BJ (cell line): ENCODE measurements at regions not wholly inside any gene's neighbourhood (a gene's known extent, or its start where the extent isn't known, plus 50 kb on each side); places are given as distances from the start of the nearest gene placed in this dataset.

ENCODE experiments used
- CTCF ChIA-PET: fragments of 350-600 bp; formaldehyde crosslinking; extraction: SDS; loops from one replicate; lab custom pipeline; 2021; ENCODE audit warnings: antibody characterized with exemption, inconsistent platforms; lab: Yijun Ruan, JAX
- POLR2A ChIA-PET: fragments of 300-600 bp; sonication (Branson Sonifier 250); formaldehyde crosslinking; extraction: SDS; loops from one replicate; lab custom pipeline; 2021; ENCODE audit warnings: antibody characterized with exemption; lab: Charles Lee
- DNase-seq: peaks from one replicate; pipeline ENCODE4 v3.0.0-alpha.2; 2011; ENCODE audit warnings: low read depth
- H3K27me3 ChIP-seq: 2 replicates; pipeline ENCODE4 v1.6.0; 2011; ENCODE audit warnings: low read length; ENCODE audit not compliant: control insufficient read depth, insufficient read depth
- H3K36me3 ChIP-seq: 2 replicates; pipeline ENCODE4 v1.5.1; 2011; ENCODE audit warnings: low read length; ENCODE audit not compliant: control insufficient read depth, insufficient read depth
- H3K4me3 ChIP-seq: 2 replicates; pipeline ENCODE4 v1.5.1; 2011; ENCODE audit warnings: low read depth, mild to moderate bottlenecking, control low read depth, low read length
- TF ChIP-seq, protein P1 (sequence below): IDR thresholded peaks from 2 replicates; pipeline ENCODE4 v1.5.1; 2011; ENCODE audit warnings: low read depth, mild to moderate bottlenecking, control low read depth, inconsistent platforms, low read length, moderate library complexity; ENCODE audit not compliant: insufficient read depth

DNA sequence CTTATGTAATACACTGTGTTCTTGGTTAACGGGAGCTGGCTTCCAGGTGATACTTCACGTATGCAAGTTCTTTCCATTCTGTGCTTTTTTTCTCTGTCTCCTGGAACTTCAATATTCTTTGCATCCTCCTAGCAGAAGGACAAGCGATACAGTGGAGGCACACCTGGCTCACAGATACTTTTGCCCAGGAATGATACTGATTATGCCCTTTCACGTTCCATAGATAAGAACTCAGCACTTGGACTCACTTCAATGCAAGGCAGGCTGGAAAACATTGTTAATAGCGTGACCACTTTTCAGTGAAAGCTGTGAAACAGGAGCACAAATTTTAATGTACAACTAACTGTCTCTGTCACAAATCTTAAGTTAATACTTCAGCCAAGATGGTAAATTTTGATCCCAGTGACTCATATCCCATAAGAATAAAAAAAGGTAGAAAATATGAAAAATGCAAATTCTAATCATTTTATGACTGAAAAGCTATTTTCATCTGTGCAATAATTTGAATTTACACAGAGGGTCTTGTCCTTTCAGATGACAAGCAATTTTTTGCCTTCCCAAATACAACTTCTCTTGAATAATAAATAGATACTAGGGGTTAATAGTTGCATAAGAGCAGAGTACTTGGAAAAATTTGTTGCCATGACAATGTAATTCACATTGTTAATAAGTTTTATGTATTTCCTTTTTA, 919.0 kb downstream of the GALC start:
- H3K27me3 ChIP-seq, result no peaks in the 10 kb centered on the region
- DNase-seq, result no peak
- no peaks in the 10 kb centered on the region for H3K36me3 ChIP-seq
- TF ChIP-seq, protein P1, sequence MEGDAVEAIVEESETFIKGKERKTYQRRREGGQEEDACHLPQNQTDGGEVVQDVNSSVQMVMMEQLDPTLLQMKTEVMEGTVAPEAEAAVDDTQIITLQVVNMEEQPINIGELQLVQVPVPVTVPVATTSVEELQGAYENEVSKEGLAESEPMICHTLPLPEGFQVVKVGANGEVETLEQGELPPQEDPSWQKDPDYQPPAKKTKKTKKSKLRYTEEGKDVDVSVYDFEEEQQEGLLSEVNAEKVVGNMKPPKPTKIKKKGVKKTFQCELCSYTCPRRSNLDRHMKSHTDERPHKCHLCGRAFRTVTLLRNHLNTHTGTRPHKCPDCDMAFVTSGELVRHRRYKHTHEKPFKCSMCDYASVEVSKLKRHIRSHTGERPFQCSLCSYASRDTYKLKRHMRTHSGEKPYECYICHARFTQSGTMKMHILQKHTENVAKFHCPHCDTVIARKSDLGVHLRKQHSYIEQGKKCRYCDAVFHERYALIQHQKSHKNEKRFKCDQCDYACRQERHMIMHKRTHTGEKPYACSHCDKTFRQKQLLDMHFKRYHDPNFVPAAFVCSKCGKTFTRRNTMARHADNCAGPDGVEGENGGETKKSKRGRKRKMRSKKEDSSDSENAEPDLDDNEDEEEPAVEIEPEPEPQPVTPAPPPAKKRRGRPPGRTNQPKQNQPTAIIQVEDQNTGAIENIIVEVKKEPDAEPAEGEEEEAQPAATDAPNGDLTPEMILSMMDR, result no peak
- POLR2A ChIA-PET, result no interaction called here
- CTCF ChIA-PET, result interaction anchor here (0.6 kb wide), 1 partner anchor 844 kb away, joined by 3 read pairs; no protein-coding TSS in a partner anchor
- no peak overlapping the region for H3K4me3 ChIP-seq

DNA sequence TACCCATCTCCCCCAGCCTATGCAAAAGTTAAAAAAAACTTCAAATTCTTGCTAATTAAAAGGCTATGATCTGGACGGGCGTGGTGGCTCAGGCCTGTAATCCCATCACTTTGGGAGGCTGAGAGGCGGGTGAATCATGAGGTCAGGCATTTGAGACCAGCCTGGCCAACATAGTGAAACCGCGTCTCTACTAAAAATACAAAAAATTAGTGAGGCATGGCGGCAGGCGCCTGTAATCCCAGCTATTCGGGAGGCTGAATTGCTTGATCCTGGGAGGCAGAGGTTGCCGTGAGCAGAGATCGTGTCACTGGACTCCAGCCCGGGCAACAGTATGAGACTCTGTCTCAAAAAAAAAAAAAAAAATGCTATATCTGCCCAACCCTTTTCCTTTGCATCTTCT, 925.4 kb downstream of the GALC start:
- Histone ChIP-seq H3K4me3 (no peak overlapping the region), H3K27me3 (no peaks in the 10 kb centered on the region), H3K36me3 (no peaks in the 10 kb centered on the region)
- DNase-seq, result no peak
- TF ChIP-seq, protein P1, result no peak
- ChIA-PET POLR2A (no interaction called here), CTCF (no interaction called here)

DNA sequence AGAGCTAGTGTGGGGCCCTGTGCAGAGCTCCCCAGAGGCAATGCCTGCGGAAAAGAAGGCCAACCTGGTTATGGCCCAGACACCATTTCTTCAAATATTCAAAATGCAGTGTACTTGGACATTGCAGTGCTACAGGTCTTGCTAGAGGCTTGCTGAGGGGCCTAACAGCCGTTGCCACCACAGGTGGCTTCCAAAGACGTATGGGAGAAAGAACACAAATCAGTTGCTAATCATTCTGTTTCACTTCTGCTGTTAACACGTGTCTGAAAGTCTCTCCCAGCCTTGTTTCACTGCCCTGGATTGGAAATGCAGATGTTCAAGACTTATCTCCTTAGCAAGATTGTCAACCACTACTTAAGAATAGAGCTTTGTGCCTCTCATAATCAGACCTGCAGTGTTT, 925.9 kb downstream of the GALC start:
- no peak for DNase-seq
- POLR2A ChIA-PET, result no interaction called here
- CTCF ChIA-PET, result no interaction called here
- no peaks in the 10 kb centered on the region for H3K27me3 ChIP-seq
- TF ChIP-seq, protein P1, result no peak
- H3K36me3 ChIP-seq, result no peaks in the 10 kb centered on the region
- H3K4me3 ChIP-seq, result no peak overlapping the region

DNA sequence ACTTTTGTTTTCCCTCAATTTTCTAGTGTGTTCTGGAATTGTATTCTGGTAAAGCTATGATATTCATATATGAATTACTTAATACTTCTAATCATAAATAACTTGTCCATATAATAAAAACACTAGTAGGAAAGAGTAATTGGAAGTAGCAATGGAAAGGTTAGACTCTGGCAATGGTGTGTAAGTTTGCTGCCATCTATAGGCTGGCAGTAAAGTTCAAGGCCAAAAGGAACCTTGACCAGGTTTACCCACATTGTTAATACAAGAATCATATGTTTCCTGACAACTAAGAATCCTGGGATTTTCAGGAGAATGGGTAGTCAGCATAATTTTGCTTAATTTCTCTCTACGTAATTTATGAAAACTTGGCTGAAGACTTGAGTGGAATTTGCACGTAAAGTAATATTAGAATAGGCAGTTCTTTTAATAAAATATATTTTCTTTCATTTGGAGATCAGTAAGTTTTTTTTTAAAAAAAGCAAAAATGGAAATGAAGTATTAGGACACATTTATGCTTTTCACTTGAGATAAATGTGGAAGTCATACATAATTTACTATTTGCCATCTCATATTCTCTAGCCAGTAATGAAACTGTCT, 926.7 kb downstream of the GALC start:
- CTCF ChIA-PET, result interaction anchor here (1.6 kb wide), 1 partner anchor 14 kb away, joined by 4 read pairs; no protein-coding TSS in a partner anchor
- no peaks in the 10 kb centered on the region for H3K27me3 ChIP-seq
- POLR2A ChIA-PET, result no interaction called here
- TF ChIP-seq, protein P1, result peak; percentile 56
- DNase-seq, result no peak
- no peak overlapping the region for H3K4me3 ChIP-seq
- H3K36me3 ChIP-seq, result no peaks in the 10 kb centered on the region

DNA sequence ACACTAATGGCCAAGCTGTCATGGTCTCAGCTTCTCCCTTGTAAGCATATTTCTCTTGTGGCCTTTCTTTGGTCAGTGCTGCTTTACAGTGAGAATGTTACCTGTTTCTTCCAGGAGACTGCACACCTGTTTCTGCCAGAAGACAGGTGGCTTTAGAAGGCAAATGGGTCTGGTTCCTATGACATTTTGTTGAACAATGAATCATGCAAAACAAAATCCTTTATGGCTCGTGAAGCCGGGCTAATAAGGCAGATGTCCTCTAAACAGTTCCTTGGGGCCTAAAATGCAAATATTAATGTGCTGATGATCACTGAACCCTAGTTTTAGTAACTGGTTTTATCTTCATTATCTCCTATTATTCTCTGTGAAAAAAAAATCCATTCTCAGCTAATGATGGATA, 927.6 kb downstream of the GALC start:
- POLR2A ChIA-PET, result no interaction called here
- CTCF ChIA-PET, result interaction anchor here (1.6 kb wide), 1 partner anchor 13 kb away, joined by 4 read pairs; no protein-coding TSS in a partner anchor
- no peak overlapping the region for H3K4me3 ChIP-seq

More for the DNA sequence above, 927.6 kb downstream of the GALC start:
- no peaks in the 10 kb centered on the region for H3K27me3 ChIP-seq
- DNase-seq, result no peak
- H3K36me3 ChIP-seq, result no peaks in the 10 kb centered on the region
- TF ChIP-seq, protein P1, result no peak
